ENCODE measurements at regions not wholly inside any gene's neighbourhood (a gene's known extent, or its start where the extent isn't known, plus 50 kb on each side); places are given as distances from the start of the nearest gene placed in this dataset.
A peak's percentile ranks its signal among the peaks of the same experiment; 100 is the strongest.

GRCh38 chr1:47621977-47622376, 184.1 kb downstream of the FOXD2 start:
- no peak for DNase-seq (ENCODE audit: low read depth, low spot score)
- H3K27ac ChIP-seq: no peak overlapping the region

- no peak overlapping the region for H3K27ac ChIP-seq
- no peak for DNase-seq (ENCODE audit: low read depth, low spot score)
Measured at GRCh38 chr1:47622776-47623556, 185.1 kb downstream of the FOXD2 start.

GRCh38 chr1:47623557-47623940, 185.7 kb downstream of the FOXD2 start:
- H3K27ac ChIP-seq: no peak overlapping the region
- no peak for DNase-seq (ENCODE audit: low read depth, low spot score)

GRCh38 chr1:47624531-47624930, 186.7 kb downstream of the FOXD2 start:
- H3K27ac ChIP-seq: no peak overlapping the region
- DNase-seq (ENCODE audit: low read depth, low spot score): no peak

GRCh38 chr1:47627016-47627415, 189.2 kb downstream of the FOXD2 start:
- DNase-seq (ENCODE audit: low read depth, low spot score): no peak
- no peak overlapping the region for H3K27ac ChIP-seq

GRCh38 chr1:47627471-47628370, 189.9 kb downstream of the FOXD2 start:
- H3K27ac ChIP-seq: no peak overlapping the region
- no peak for DNase-seq (ENCODE audit: low read depth, low spot score)

GRCh38 chr1:47629201-47629600, 191.4 kb downstream of the FOXD2 start:
- no peak overlapping the region for H3K27ac ChIP-seq
- DNase-seq (ENCODE audit: low read depth, low spot score): no peak

GRCh38 chr1:47630346-47630745, 192.5 kb downstream of the FOXD2 start:
- no peak for DNase-seq (ENCODE audit: low read depth, low spot score)
- H3K27ac ChIP-seq: no peak overlapping the region

DNA sequence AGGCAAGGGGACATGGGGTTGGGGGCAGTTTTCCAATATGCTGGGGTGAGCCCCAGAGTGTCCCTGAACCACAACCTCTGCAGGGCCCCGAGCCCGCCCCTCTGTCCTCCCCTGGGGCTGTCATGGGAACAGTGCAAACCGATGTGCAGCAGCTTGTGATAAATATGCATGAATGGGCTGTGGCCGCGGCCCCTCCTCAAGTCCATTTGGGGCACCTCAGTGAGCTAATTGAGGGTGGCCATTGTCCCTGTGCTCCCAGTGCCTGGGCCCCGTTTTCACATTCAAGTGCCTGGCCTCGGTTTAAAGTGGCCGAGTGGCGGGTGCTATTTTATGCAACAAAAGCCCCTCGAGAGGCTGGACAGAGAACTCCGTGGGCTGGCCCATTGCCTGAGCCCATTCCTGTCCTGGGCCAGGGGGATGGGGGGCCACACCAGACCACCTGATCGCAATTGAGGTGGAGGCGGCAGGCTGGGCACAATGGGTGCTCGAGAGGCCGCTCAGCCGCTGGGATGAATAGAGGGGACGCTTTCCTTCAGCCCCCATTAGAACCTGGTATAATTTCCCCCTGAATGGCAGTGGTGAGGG, 193.7 kb downstream of the FOXD2 start:
- no peak overlapping the region for H3K27ac ChIP-seq
- no peak for DNase-seq (ENCODE audit: low read depth, low spot score)

- no peak overlapping the region for H3K27ac ChIP-seq
- no peak for DNase-seq (ENCODE audit: low read depth, low spot score)
Measured at GRCh38 chr1:47635111-47635510, 197.3 kb downstream of the FOXD2 start.

DNA sequence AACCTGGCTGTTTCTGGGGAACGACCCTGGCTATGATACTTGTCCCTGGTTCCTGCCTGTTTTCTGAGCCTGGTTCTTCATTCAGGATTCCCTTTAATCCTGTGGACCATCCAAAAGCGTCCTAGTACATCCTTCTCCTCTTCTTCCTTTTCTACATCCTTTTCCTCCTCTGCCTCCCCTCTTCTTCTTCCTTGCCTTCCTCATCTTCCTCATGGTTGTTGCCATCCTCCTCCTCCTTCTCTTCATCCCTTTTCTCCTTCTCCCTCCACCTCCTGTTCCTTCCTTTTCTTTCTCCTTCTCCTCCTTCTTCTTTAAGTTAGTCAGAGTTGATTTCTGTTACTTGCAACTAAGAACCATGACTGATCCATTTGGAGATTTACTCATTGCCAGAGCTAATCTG, 197.8 kb downstream of the FOXD2 start:
- no peak for DNase-seq (ENCODE audit: low read depth, low spot score)
- H3K27ac ChIP-seq: no peak overlapping the region

GRCh38 chr1:47637111-47637685, 199.4 kb downstream of the FOXD2 start:
- no peak for DNase-seq (ENCODE audit: low read depth, low spot score)
- H3K27ac ChIP-seq: no peak overlapping the region

GRCh38 chr1:47638240-47638639, 200.4 kb downstream of the FOXD2 start:
- H3K27ac ChIP-seq: no peak overlapping the region
- DNase-seq (ENCODE audit: low read depth, low spot score): no peak

DNA sequence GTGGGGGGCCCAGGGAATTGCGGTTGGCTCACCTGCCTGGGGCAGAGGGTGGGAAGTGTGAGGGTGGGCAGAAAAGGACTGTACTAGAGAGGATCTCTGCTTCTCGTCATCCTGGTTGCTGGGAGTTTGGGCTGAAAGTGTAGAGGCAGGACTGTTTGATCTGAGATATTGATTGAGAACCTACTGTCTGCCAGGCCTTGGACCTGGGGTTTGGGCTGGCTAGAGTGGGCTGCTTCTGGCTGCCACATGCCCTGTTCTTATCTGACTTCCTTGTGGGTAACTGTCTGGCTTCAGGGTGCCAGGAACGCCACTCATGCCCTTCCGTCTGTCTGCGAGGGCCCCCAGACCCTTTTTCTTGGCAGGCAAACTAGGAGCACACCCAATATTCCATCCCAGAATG, 200.9 kb downstream of the FOXD2 start:
- no peak overlapping the region for H3K27ac ChIP-seq
- no peak for DNase-seq (ENCODE audit: low read depth, low spot score)

DNA sequence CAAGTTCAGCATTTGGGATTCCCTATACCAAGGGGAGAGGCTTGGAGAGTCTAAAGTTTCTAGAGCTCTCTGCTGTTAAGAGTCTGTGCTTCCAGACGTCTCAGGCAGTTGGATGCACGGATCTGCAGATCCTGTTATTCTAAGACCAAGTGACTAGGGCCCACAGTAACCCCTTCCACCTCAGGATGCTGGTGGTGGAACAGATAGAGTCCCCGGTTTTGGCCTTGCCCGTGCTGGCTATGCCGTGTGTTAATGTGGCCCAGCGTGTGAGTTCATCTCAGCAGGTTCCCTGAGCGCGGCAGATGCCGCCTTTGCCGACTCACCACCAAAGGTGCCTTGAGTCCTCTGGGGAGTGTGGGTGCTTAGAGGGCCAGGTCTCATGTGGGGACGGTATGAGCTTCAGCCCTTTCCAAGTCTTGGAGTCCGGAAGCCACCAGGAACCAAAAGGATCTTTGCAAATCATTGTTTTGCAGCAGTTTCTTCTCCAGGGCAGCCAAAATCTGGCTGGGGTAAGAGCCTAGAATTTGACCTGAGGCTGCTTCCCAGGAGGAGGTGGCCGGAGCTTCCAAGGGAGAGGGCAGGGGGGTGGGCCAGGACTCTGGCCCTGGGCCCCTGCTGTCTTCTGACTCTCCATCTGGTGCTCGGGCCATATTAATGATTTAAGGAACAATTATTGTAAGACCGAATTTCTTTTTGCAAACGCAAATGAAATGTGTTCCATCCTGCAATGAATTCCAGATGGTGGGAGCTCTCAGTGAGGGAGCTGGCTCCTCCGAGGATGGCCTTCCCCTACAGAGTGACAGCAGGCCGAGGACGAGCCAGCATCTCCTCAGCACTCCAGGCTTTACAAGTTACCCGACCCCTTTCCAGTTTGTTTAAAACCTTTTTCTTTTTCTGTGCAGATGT, 205.7 kb downstream of the FOXD2 start:
- DNase-seq (ENCODE audit: low read depth, low spot score): no peak
- no peak overlapping the region for H3K27ac ChIP-seq

DNA sequence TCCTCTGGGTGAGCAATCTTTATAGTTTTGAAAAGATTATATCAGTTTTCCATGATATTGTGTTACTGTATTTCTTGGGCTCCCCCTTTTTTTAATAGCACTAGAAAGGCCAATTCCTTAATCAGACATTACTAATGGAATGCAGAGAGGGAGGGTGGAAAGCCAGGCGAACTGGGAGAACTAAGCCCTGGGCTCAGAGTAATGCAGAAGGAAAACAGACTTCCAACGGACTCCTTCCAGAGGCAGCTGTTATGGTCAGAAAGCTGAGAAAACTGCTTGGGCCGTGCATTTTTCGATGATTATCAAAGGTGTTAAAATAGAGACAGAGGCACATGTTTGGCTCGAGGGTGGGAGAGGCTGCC, 206.3 kb downstream of the FOXD2 start:
- DNase-seq (ENCODE audit: low read depth, low spot score): no peak
- H3K27ac ChIP-seq: no peak overlapping the region

GRCh38 chr1:47645151-47645550, 207.3 kb downstream of the FOXD2 start:
- H3K27ac ChIP-seq: no peak overlapping the region
- no peak for DNase-seq (ENCODE audit: low read depth, low spot score)

GRCh38 chr1:47646676-47647075, 208.8 kb downstream of the FOXD2 start:
- DNase-seq (ENCODE audit: low read depth, low spot score): peak; percentile 22
- no peak overlapping the region for H3K27ac ChIP-seq

- no peak for DNase-seq (ENCODE audit: low read depth, low spot score)
- H3K27ac ChIP-seq: no peak overlapping the region
Measured at GRCh38 chr1:47647327-47647845, 209.5 kb downstream of the FOXD2 start.

- peak overlapping the region; percentile 63 for H3K27ac ChIP-seq
- peak; percentile 93 for DNase-seq (ENCODE audit: low read depth, low spot score)
Measured at GRCh38 chr1:47650205-47650604, 212.4 kb downstream of the FOXD2 start.
